ENCODE measurements at regions not wholly inside any gene's neighbourhood (a gene's known extent, or its start where the extent isn't known, plus 50 kb on each side); places are given as distances from the start of the nearest gene placed in this dataset.

- no peak for TF ChIP-seq CTCF (IDR thresholded peaks at IDR 0.05)
- no peak for TF ChIP-seq POLR2A (IDR thresholded peaks at IDR 0.05)
These were observed 276.2 kb upstream of the CCL2 start for GRCh38 chr17:33978889-33979288.

All from Peyer's patch (tissue), 4 donors.